ENCODE measurements at regions not wholly inside any gene's neighbourhood (a gene's known extent, or its start where the extent isn't known, plus 50 kb on each side); places are given as distances from the start of the nearest gene placed in this dataset.

DNA sequence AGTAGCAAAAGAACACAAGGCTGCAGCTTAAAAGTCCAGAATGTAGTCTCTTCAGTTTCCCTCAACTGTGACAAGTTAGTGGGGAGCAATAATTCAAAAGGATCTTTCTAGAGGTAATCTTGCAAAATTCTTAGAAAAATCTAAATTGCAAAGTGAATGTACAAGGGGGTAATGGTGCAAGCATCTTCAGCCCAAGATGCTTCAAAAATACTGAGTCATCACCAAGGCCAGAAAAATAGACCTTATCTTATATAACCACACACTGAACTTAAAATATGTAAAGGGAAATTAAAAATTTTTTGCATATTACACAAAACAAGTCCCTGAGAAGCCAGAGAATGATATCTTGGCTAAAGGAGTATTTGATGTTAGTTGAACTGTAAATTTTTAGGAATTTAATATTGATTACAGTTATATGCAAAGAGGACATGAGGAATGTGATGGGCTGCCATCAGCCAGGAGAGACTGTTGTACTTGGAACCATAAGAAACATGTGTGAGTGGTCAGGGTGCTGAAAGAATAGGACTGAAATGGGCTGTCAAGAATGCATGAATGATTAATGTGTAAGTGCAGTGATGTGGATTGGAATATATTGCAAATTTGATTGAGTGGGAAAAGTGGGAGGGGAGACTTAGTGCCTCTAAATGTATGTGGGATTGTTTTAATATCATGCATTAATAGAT, 85.7 kb upstream of the LIN7C start:
- H4K20me1 ChIP-seq (replicated peaks; ENCODE audit: control insufficient read depth, extremely low read depth, insufficient read depth, low read length), result no peaks in the 10 kb centered on the region
- no peaks in the 10 kb centered on the region for H3K36me3 ChIP-seq (ENCODE audit: control insufficient read depth in 2 of 2, extremely low read depth in 1 of 2, insufficient read depth in 2 of 2, low read length in 2 of 2)
- no TSS peak for BruUV-seq (replicated peaks)
- H2AFZ ChIP-seq (ENCODE audit: low read depth, low read length), result no peak overlapping the region
- H3K4me3 ChIP-seq (replicated peaks in 1 of 3; ENCODE audit: insufficient read depth in 1 of 3, low read depth in 1 of 3, low read length in 3 of 3), result no peak overlapping the region
- intact Hi-C loops (cut with micrococcal nuclease), result no loop called here
- H3K9me3 ChIP-seq (replicated peaks; ENCODE audit: control insufficient read depth, insufficient read depth, low read length), result no peaks in the 10 kb centered on the region
- FAIRE-seq, result no peak
- no peak overlapping the region for H3K4me2 ChIP-seq (ENCODE audit: insufficient read depth, low read length)
- ChIA-PET POLR2A (no interaction called here), CTCF (no interaction called here)
- DNase-seq (ENCODE audit: low read depth, low spot score), result no peak
- H3K9ac ChIP-seq (replicated peaks; ENCODE audit: extremely low read depth, insufficient read depth, low read length), result no peak overlapping the region
- H3K79me2 ChIP-seq (ENCODE audit: control insufficient read depth, insufficient read depth, low read length), result no peaks in the 10 kb centered on the region
- dilution Hi-C loops (cut with MboI; ENCODE audit: extremely low pct_ligation_motif_present, low sequenced_read_pairs), result no loop called here
- TF ChIP-seq, protein P1, sequence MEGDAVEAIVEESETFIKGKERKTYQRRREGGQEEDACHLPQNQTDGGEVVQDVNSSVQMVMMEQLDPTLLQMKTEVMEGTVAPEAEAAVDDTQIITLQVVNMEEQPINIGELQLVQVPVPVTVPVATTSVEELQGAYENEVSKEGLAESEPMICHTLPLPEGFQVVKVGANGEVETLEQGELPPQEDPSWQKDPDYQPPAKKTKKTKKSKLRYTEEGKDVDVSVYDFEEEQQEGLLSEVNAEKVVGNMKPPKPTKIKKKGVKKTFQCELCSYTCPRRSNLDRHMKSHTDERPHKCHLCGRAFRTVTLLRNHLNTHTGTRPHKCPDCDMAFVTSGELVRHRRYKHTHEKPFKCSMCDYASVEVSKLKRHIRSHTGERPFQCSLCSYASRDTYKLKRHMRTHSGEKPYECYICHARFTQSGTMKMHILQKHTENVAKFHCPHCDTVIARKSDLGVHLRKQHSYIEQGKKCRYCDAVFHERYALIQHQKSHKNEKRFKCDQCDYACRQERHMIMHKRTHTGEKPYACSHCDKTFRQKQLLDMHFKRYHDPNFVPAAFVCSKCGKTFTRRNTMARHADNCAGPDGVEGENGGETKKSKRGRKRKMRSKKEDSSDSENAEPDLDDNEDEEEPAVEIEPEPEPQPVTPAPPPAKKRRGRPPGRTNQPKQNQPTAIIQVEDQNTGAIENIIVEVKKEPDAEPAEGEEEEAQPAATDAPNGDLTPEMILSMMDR (IDR thresholded peaks at IDR 0.05; ENCODE audit: extremely low read depth in 1 of 2, insufficient read depth in 1 of 2, low read depth in 1 of 2, low read length in 2 of 2), result no peak
- TF ChIP-seq, protein P2, sequence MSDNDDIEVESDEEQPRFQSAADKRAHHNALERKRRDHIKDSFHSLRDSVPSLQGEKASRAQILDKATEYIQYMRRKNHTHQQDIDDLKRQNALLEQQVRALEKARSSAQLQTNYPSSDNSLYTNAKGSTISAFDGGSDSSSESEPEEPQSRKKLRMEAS (IDR thresholded peaks at IDR 0.05; ENCODE audit: insufficient read depth, insufficient read length), result no peak
- no peak for TF ChIP-seq POLR2AphosphoS5 (IDR thresholded peaks at IDR 0.05; ENCODE audit: insufficient read depth, low read depth, low read length)
- no peak for TF ChIP-seq MYC (IDR thresholded peaks at IDR 0.05; ENCODE audit: low read depth, low read length)
- TF ChIP-seq GATA2 (IDR thresholded peaks at IDR 0.05; ENCODE audit: insufficient read depth, insufficient read length, low read depth, low read length), result no peak
- no peaks in the 10 kb centered on the region for H3K27me3 ChIP-seq (ENCODE audit: control insufficient read depth in 2 of 2, insufficient read depth in 2 of 2, low read length in 2 of 2)
- no peaks in the 10 kb centered on the region for H3K4me1 ChIP-seq (ENCODE audit: control insufficient read depth, extremely low read depth, insufficient read depth, low read length)
- no peaks in the 10 kb centered on the region for H3K9me1 ChIP-seq (replicated peaks; ENCODE audit: control insufficient read depth, extremely low read depth, insufficient read depth, low read length)
- no peak overlapping the region for H3K27ac ChIP-seq (ENCODE audit: insufficient read depth, low read depth, low read length)

DNA sequence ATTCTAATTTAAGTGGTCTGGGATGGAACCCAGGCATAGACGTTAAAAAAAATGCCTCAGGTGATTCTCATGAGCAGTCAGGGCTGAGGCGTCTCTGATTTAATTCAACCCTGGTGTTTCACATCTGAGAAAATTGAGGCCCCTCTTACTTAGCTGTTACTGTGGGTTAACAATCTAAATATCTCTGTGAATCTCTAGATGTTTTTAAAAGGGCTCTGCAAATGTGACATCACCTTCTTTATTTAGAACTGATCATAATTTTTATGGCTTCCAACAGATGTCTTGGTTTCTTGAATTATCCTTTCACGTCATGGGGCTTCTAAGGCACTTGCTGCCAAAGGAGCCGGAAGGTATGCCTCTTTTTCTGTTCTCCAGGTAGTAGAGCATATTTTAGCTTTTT, 76.1 kb upstream of the LIN7C start:
- no peaks in the 10 kb centered on the region for H3K4me1 ChIP-seq (ENCODE audit: control insufficient read depth, extremely low read depth, insufficient read depth, low read length)
- H3K36me3 ChIP-seq (ENCODE audit: control insufficient read depth in 2 of 2, extremely low read depth in 1 of 2, insufficient read depth in 2 of 2, low read length in 2 of 2), result no peaks in the 10 kb centered on the region
- DNase-seq (ENCODE audit: low read depth, low spot score) (no peak), FAIRE-seq (no peak)
- TF ChIP-seq FOS (IDR thresholded peaks at IDR 0.05; ENCODE audit: borderline replicate concordance, insufficient read depth, low read length) (no peak), MYC (IDR thresholded peaks at IDR 0.05; ENCODE audit: low read depth, low read length) (no peak), JUN (IDR thresholded peaks at IDR 0.05; ENCODE audit: borderline replicate concordance, insufficient read depth, insufficient read length, low read depth) (no peak), EZH2 (IDR thresholded peaks at IDR 0.05; ENCODE audit: borderline replicate concordance, low read depth, low read length, severe bottlenecking) (no peak), POLR2A (IDR thresholded peaks at IDR 0.05; ENCODE audit: low read depth, low read length) (no peak), GATA2 (IDR thresholded peaks at IDR 0.05; ENCODE audit: insufficient read depth, insufficient read length, low read depth, low read length) (no peak), POLR2AphosphoS5 (IDR thresholded peaks at IDR 0.05; ENCODE audit: insufficient read depth, low read depth, low read length) (no peak)
- TF ChIP-seq, protein P1 (IDR thresholded peaks at IDR 0.05; ENCODE audit: extremely low read depth in 1 of 2, insufficient read depth in 1 of 2, low read depth in 1 of 2, low read length in 2 of 2), result no peak
- TF ChIP-seq, protein P2 (IDR thresholded peaks at IDR 0.05; ENCODE audit: insufficient read depth, insufficient read length), result no peak
- POLR2A ChIA-PET, result no interaction called here
- CTCF ChIA-PET, result no interaction called here
- dilution Hi-C loops (cut with MboI; ENCODE audit: extremely low pct_ligation_motif_present, low sequenced_read_pairs) (no loop called here), intact Hi-C loops (cut with micrococcal nuclease) (no loop called here)
- H3K27ac ChIP-seq (ENCODE audit: insufficient read depth, low read depth, low read length), result no peak overlapping the region
- H3K27me3 ChIP-seq (ENCODE audit: control insufficient read depth in 2 of 2, insufficient read depth in 2 of 2, low read length in 2 of 2), result no peaks in the 10 kb centered on the region
- H2AFZ ChIP-seq (ENCODE audit: low read depth, low read length), result no peak overlapping the region
- no peak overlapping the region for H3K4me3 ChIP-seq (replicated peaks in 1 of 3; ENCODE audit: insufficient read depth in 1 of 3, low read depth in 1 of 3, low read length in 3 of 3)
- H3K9ac ChIP-seq (replicated peaks; ENCODE audit: extremely low read depth, insufficient read depth, low read length), result no peak overlapping the region
- H3K9me3 ChIP-seq (replicated peaks; ENCODE audit: control insufficient read depth, insufficient read depth, low read length), result no peaks in the 10 kb centered on the region
- H4K20me1 ChIP-seq (replicated peaks; ENCODE audit: control insufficient read depth, extremely low read depth, insufficient read depth, low read length), result no peaks in the 10 kb centered on the region
- H3K79me2 ChIP-seq (ENCODE audit: control insufficient read depth, insufficient read depth, low read length), result no peaks in the 10 kb centered on the region
- no peaks in the 10 kb centered on the region for H3K9me1 ChIP-seq (replicated peaks; ENCODE audit: control insufficient read depth, extremely low read depth, insufficient read depth, low read length)
- no TSS peak for BruUV-seq (replicated peaks)
- H3K4me2 ChIP-seq (ENCODE audit: insufficient read depth, low read length), result no peak overlapping the region

Measured in endothelial cell of umbilical vein (primary cell).